ENCODE measurements at regions not wholly inside any gene's neighbourhood (a gene's known extent, or its start where the extent isn't known, plus 50 kb on each side); places are given as distances from the start of the nearest gene placed in this dataset.
"Not testable (repeated sequence)": the region's sequence is repeated elsewhere in the genome, so short reads cannot be mapped to it uniquely, and the experiment has no call there.

- TF ChIP-seq ZNF24 (IDR thresholded peaks at IDR 0.05); TBL1XR1 (IDR thresholded peaks at IDR 0.05; ENCODE audit: borderline replicate concordance, low read length, partially characterized antibody); SMYD3 (CRISPR knock-in tag; IDR thresholded peaks at IDR 0.05); CTCF (CRISPR knock-in tag; IDR thresholded peaks at IDR 0.05); CHD2 (IDR thresholded peaks at IDR 0.05; ENCODE audit: low read depth, low read length); E2F1 (CRISPR knock-in tag; IDR thresholded peaks at IDR 0.05); RAD21 (CRISPR knock-in tag; IDR thresholded peaks at IDR 0.05); NR2C2 (CRISPR knock-in tag; IDR thresholded peaks at IDR 0.05; ENCODE audit: borderline replicate concordance); ZNF138 (CRISPR knock-in tag; IDR thresholded peaks at IDR 0.05; ENCODE audit: low read depth); ZNF547 (CRISPR knock-in tag; IDR thresholded peaks at IDR 0.05); TGIF2 (CRISPR knock-in tag; IDR thresholded peaks at IDR 0.05); MYC (CRISPR knock-in tag; IDR thresholded peaks at IDR 0.05; ENCODE audit: borderline replicate concordance); POLR2AphosphoS2 (IDR thresholded peaks at IDR 0.05; ENCODE audit: low read depth, low read length): not testable (repeated sequence)
Observed at GRCh38 chr15:39037611-39038010, 473.0 kb upstream of the RASGRP1 start.
